ENCODE measurements at regions not wholly inside any gene's neighbourhood (a gene's known extent, or its start where the extent isn't known, plus 50 kb on each side); places are given as distances from the start of the nearest gene placed in this dataset.

GRCh38 chr20:22652681-22653588, 68.6 kb upstream of the FOXA2 start:
- no peak for DNase-seq (ENCODE audit: low spot score)

- DNase-seq (ENCODE audit: low spot score): no peak
Measured at GRCh38 chr20:22653658-22654642, 69.6 kb upstream of the FOXA2 start.

GRCh38 chr20:22663528-22664025, 79.2 kb upstream of the FOXA2 start:
- DNase-seq (ENCODE audit: low spot score): no peak

- DNase-seq (ENCODE audit: low spot score): no peak
Measured at GRCh38 chr20:22667198-22667597, 82.8 kb upstream of the FOXA2 start.

GRCh38 chr20:22672191-22672590, 87.8 kb upstream of the FOXA2 start:
- DNase-seq (ENCODE audit: low spot score): no peak

- DNase-seq (ENCODE audit: low spot score): no peak
Measured at GRCh38 chr20:22673467-22673866, 89.1 kb upstream of the FOXA2 start.

- DNase-seq (ENCODE audit: low spot score): no peak
Measured at GRCh38 chr20:22675341-22675740, 91.0 kb upstream of the FOXA2 start.

- DNase-seq (ENCODE audit: low spot score): no peak
Measured at GRCh38 chr20:22678678-22679077, 94.3 kb upstream of the FOXA2 start.

GRCh38 chr20:22679197-22679596, 94.8 kb upstream of the FOXA2 start:
- DNase-seq (ENCODE audit: low spot score): no peak

GRCh38 chr20:22680031-22680740, 95.8 kb upstream of the FOXA2 start:
- DNase-seq (ENCODE audit: low spot score): no peak

GRCh38 chr20:22681591-22682248, 97.3 kb upstream of the FOXA2 start:
- DNase-seq (ENCODE audit: low spot score): peak; percentile 11

- DNase-seq (ENCODE audit: low spot score): no peak
Measured at GRCh38 chr20:22682381-22682780, 98.0 kb upstream of the FOXA2 start.

- peak; percentile 74 for DNase-seq (ENCODE audit: low spot score)
Measured at GRCh38 chr20:22684072-22684762, 99.8 kb upstream of the FOXA2 start.

GRCh38 chr20:22684763-22685443, 100.5 kb upstream of the FOXA2 start:
- no peak for DNase-seq (ENCODE audit: low spot score)

- DNase-seq (ENCODE audit: low spot score): peak; percentile 60
Measured at GRCh38 chr20:22686097-22686496, 101.7 kb upstream of the FOXA2 start.

- peak; percentile 14 for DNase-seq (ENCODE audit: low spot score)
Measured at GRCh38 chr20:22687676-22688349, 103.4 kb upstream of the FOXA2 start.

- no peak for DNase-seq (ENCODE audit: low spot score)
Measured at GRCh38 chr20:22688485-22688884, 104.1 kb upstream of the FOXA2 start.

- DNase-seq (ENCODE audit: low spot score): no peak
Measured at GRCh38 chr20:22689266-22689665, 104.9 kb upstream of the FOXA2 start.

- no peak for DNase-seq (ENCODE audit: low spot score)
Measured at GRCh38 chr20:22690000-22690399, 105.6 kb upstream of the FOXA2 start.

All from pons (tissue), 1 donor.